K562 (cell line): ENCODE measurements at regions not wholly inside any gene's neighbourhood (a gene's known extent, or its start where the extent isn't known, plus 50 kb on each side); places are given as distances from the start of the nearest gene placed in this dataset.

Experiments used
- ARHGAP35 ChIP-seq: fragments of 450-650 bp; IDR thresholded peaks from 2 replicates; pipeline ENCODE4 v1.6.1; 2018; ENCODE audit not compliant: partially characterized antibody
- EP300 ChIP-seq: IDR thresholded peaks from 2 replicates; pipeline ENCODE4 v1.6.1; 2012; ENCODE audit warnings: low read length, improper control_type of control experiment
- HMGXB4 ChIP-seq: sonication (generic); formaldehyde crosslinking; IDR thresholded peaks from 2 replicates; pipeline ENCODE4 v1.8.1; 2023; ENCODE audit warnings: mild to moderate bottlenecking, missing genetic modification reagents
- POLR2A ChIP-seq: fragments of 450-650 bp; conservative IDR thresholded peaks from 2 replicates; pipeline ENCODE4 v1.6.1; 2016
- SMARCA5 ChIP-seq: fragments of 450-650 bp; IDR thresholded peaks from 2 replicates; pipeline ENCODE4 v1.6.1; 2016
- TBL1XR1 ChIP-seq, 2 experiments: IDR thresholded peaks; 2 replicates each; pipeline ENCODE4 v1.6.1; 2012; ENCODE audit warnings: improper control_type of control experiment in 2 of 2, low read length in 2 of 2, mild to moderate bottlenecking in 1 of 2
- TRIM24 ChIP-seq, 2 experiments: fragments of 450-650 bp; IDR thresholded peaks; 2 replicates each; pipeline ENCODE4 v1.6.1; 2016
- ZFP36 ChIP-seq: fragments of 150-350 bp; IDR thresholded peaks from 2 replicates; pipeline ENCODE4 v1.6.1; 2018; ENCODE audit warnings: low read length, low read depth; ENCODE audit not compliant: partially characterized antibody
- ZMIZ1 ChIP-seq, 2 experiments: fragments of 150-350 bp in 1 of 2; IDR thresholded peaks; 2 replicates each; pipeline ENCODE4 v1.6.1; 2012 to 2016; ENCODE audit warnings: low read depth in 2 of 2, low read length in 2 of 2, mild to moderate bottlenecking in 1 of 2, moderate library complexity in 1 of 2
- ZNF274 ChIP-seq: IDR thresholded peaks from 2 replicates; pipeline ENCODE4 v1.6.1; 2011; ENCODE audit warnings: low read depth, mild to moderate bottlenecking, low read length, moderate library complexity, borderline replicate concordance
- TF ChIP-seq, protein P1 (sequence below): sonication (generic); formaldehyde crosslinking; IDR thresholded peaks from 2 replicates; pipeline ENCODE4 v1.8.1; 2023; ENCODE audit warnings: mild to moderate bottlenecking, missing genetic modification reagents
- TF ChIP-seq, protein P2 (sequence below), 3 experiments: IDR thresholded peaks in 2 of 3; conservative IDR thresholded peaks in 1 of 3; 2 replicates each; pipeline ENCODE4 v1.5.1; 2011 to 2012; ENCODE audit warnings: low read length in 3 of 3, mild to moderate bottlenecking in 3 of 3, control low read depth in 2 of 3, improper control_type of control experiment in 1 of 3, inconsistent platforms in 1 of 3, low read depth in 1 of 3, mixed read lengths in 1 of 3, moderate library complexity in 1 of 3; ENCODE audit not compliant: insufficient read depth in 2 of 3

- TF ChIP-seq TBL1XR1 (IDR thresholded peaks at IDR 0.05; ENCODE audit: low read length in 2 of 2) (no peak), POLR2A (no peak), HMGXB4 (CRISPR knock-in tag) (no peak), ZFP36 (no peak), ZMIZ1 (IDR thresholded peaks at IDR 0.05; ENCODE audit: low read depth in 2 of 2, low read length in 2 of 2) (no peak), EP300 (no peak), ZNF274 (no peak), TRIM24 (IDR thresholded peaks at IDR 0.05) (no peak), SMARCA5 (no peak), ARHGAP35 (no peak)
- TF ChIP-seq, protein P1, sequence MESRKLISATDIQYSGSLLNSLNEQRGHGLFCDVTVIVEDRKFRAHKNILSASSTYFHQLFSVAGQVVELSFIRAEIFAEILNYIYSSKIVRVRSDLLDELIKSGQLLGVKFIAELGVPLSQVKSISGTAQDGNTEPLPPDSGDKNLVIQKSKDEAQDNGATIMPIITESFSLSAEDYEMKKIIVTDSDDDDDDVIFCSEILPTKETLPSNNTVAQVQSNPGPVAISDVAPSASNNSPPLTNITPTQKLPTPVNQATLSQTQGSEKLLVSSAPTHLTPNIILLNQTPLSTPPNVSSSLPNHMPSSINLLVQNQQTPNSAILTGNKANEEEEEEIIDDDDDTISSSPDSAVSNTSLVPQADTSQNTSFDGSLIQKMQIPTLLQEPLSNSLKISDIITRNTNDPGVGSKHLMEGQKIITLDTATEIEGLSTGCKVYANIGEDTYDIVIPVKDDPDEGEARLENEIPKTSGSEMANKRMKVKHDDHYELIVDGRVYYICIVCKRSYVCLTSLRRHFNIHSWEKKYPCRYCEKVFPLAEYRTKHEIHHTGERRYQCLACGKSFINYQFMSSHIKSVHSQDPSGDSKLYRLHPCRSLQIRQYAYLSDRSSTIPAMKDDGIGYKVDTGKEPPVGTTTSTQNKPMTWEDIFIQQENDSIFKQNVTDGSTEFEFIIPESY (CRISPR knock-in tag), result no peak
- TF ChIP-seq, protein P2, sequence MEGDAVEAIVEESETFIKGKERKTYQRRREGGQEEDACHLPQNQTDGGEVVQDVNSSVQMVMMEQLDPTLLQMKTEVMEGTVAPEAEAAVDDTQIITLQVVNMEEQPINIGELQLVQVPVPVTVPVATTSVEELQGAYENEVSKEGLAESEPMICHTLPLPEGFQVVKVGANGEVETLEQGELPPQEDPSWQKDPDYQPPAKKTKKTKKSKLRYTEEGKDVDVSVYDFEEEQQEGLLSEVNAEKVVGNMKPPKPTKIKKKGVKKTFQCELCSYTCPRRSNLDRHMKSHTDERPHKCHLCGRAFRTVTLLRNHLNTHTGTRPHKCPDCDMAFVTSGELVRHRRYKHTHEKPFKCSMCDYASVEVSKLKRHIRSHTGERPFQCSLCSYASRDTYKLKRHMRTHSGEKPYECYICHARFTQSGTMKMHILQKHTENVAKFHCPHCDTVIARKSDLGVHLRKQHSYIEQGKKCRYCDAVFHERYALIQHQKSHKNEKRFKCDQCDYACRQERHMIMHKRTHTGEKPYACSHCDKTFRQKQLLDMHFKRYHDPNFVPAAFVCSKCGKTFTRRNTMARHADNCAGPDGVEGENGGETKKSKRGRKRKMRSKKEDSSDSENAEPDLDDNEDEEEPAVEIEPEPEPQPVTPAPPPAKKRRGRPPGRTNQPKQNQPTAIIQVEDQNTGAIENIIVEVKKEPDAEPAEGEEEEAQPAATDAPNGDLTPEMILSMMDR (IDR thresholded peaks at IDR 0.05 in 2 of 3, conservative IDR thresholded peaks at IDR 0.05 in 1 of 3; ENCODE audit: insufficient read depth in 2 of 3, low read depth in 1 of 3, low read length in 3 of 3), result no peak
Measured at GRCh38 chr5:9820691-9821449, 190.7 kb upstream of the TAS2R1 start.
